Liver (tissue), 3 donors: ENCODE measurements at regions not wholly inside any gene's neighbourhood (a gene's known extent, or its start where the extent isn't known, plus 50 kb on each side); places are given as distances from the start of the nearest gene placed in this dataset.

Source experiments
- GABPA ChIP-seq, 2 donors: IDR thresholded peaks in 1 of 2; conservative IDR thresholded peaks in 1 of 2; 2 replicates each; pipeline ENCODE4 v1.6.1; 2016; ENCODE audit warnings: antibody characterized with exemption in 2 of 2, mild to moderate bottlenecking in 1 of 2, moderate library complexity in 1 of 2
- JUND ChIP-seq, 2 donors: IDR thresholded peaks; 2 replicates each; pipeline ENCODE4 v1.6.1; 2016; ENCODE audit warnings: antibody characterized with exemption in 2 of 2
- TF ChIP-seq, protein P1 (sequence below): fragments of 150-350 bp; IDR thresholded peaks from 2 replicates; pipeline ENCODE4 v1.5.1; 2017; ENCODE audit warnings: improper control_type of control experiment, low read depth, low read length; ENCODE audit not compliant: missing input control
- TF ChIP-seq, protein P2 (sequence below): IDR thresholded peaks from 2 replicates; pipeline ENCODE4 v1.6.1; 2016; ENCODE audit warnings: antibody characterized with exemption
- TF ChIP-seq, protein P3 (sequence below): IDR thresholded peaks from 2 replicates; pipeline ENCODE4 v1.6.1; 2016; ENCODE audit warnings: antibody characterized with exemption
- donor health status: healthy.
- donor health status: healthy.

DNA sequence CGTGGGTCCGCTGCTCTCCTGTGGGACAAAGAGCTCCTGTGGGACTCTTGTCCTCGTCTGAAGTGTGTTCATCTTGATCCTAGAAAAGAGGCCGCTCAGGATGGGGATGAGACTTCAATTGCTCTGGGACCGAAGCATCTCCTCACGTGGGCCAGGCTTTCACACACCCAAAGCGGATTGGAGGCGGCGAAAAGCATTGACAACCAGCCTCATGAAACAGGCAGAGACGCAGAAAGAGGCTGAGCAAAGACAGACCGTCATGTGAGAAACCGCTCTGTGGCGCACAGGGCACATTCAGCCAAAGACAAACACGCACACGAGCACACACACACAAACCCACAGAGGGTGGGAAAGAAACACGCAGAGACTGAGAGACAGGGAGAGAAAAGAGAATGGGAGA lies 479.5 kb downstream of the SPATA31A7 start:
- TF ChIP-seq, protein P1, sequence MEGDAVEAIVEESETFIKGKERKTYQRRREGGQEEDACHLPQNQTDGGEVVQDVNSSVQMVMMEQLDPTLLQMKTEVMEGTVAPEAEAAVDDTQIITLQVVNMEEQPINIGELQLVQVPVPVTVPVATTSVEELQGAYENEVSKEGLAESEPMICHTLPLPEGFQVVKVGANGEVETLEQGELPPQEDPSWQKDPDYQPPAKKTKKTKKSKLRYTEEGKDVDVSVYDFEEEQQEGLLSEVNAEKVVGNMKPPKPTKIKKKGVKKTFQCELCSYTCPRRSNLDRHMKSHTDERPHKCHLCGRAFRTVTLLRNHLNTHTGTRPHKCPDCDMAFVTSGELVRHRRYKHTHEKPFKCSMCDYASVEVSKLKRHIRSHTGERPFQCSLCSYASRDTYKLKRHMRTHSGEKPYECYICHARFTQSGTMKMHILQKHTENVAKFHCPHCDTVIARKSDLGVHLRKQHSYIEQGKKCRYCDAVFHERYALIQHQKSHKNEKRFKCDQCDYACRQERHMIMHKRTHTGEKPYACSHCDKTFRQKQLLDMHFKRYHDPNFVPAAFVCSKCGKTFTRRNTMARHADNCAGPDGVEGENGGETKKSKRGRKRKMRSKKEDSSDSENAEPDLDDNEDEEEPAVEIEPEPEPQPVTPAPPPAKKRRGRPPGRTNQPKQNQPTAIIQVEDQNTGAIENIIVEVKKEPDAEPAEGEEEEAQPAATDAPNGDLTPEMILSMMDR, result no peak
- TF ChIP-seq, protein P2, sequence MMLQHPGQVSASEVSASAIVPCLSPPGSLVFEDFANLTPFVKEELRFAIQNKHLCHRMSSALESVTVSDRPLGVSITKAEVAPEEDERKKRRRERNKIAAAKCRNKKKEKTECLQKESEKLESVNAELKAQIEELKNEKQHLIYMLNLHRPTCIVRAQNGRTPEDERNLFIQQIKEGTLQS, result no peak
- TF ChIP-seq GABPA (IDR thresholded peaks at IDR 0.05 in 1 of 2, conservative IDR thresholded peaks at IDR 0.05 in 1 of 2), result no peak
- TF ChIP-seq, protein P3, sequence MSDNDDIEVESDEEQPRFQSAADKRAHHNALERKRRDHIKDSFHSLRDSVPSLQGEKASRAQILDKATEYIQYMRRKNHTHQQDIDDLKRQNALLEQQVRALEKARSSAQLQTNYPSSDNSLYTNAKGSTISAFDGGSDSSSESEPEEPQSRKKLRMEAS, result no peak
- TF ChIP-seq JUND (IDR thresholded peaks at IDR 0.05), result no peak
